ENCODE measurements at regions not wholly inside any gene's neighbourhood (a gene's known extent, or its start where the extent isn't known, plus 50 kb on each side); places are given as distances from the start of the nearest gene placed in this dataset.

DNA sequence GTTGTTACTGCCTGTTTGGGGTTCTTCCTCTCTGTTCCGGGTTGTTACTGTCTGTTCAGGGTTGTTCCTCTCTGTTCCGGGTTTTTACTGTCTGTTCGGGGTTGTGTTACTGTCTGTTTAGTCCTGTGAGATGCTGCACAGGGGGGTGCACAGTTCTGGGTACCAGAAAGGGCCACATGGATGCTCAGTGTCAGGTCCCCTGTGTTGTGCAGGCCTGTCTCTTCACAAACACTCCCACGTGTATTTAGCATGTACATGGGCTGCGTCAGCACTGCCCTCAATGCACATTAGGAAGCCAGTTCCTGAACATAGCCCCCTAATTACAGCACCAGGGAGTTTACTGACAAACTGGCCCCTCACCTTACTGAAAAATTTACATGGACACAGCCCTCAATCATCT, 118.5 kb downstream of the DLL1 start:
- H3K4me3 ChIP-seq (ENCODE audit: low read length) = no peak overlapping the region
- no peak for TF ChIP-seq CTCF (conservative IDR thresholded peaks at IDR 0.05; ENCODE audit: low read depth, low read length)
- DNase-seq (ENCODE audit: low read depth) = no peak

DNA sequence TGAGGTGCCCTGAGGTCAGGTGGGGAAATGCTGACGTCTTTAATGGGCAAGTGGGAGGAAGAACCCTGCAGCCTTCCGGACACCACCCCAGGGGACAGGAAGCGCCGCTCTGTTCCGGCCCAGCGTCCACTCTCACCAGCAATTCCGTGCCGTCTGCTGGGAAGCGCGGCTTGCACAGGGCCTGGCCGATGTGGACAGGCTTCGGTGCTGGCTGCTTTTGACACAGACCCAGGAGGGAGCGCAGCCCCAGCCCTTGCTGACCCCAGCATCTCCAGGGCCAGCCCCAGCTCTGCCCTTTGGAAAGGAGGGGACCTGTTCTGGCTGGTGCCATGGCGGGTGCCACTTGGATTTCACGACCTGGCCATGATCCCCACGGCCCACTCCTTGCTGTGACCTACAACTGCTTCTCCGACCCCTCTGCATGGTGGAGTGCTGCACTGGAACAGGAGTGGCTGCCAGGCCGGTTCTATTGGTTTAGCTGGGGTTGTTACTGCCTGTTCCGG, 123.2 kb downstream of the DLL1 start:
- TF ChIP-seq CTCF (conservative IDR thresholded peaks at IDR 0.05; ENCODE audit: low read depth, low read length) = no peak
- DNase-seq (ENCODE audit: low read depth) = no peak
- H3K4me3 ChIP-seq (ENCODE audit: low read length) = no peak overlapping the region

DNA sequence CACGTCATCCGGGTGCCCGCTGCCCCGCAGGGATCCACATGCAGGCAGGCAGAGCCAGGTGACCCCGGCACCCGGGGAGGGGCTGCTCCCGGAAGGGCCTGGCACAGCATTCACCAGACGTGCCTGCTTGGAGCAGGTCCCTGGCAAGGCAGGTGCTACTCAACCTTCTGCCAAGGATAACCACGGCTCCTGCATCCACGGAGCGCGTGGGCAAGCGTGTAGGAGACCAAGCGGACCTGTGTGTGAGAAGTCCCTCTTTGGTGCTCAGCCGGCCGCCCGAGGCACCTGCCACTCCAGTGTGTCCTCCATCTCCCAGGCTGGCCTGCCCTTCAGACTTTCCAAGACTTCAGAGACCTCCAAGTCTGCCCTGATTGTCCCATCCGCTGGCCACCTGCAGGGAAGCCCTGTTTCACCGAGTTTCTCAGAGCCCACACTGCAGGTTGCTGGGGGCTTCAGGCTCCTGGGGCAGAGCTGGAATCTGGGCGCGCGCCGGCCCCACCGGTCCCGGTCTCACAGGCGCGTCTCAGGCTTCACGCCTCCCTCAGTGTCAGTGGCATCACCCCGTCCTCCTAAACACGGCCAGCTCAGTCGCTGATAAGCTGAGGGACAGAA, 124.3 kb downstream of the DLL1 start:
- TF ChIP-seq CTCF (conservative IDR thresholded peaks at IDR 0.05; ENCODE audit: low read depth, low read length) = no peak
- H3K4me3 ChIP-seq (ENCODE audit: low read length) = no peak overlapping the region

DNA sequence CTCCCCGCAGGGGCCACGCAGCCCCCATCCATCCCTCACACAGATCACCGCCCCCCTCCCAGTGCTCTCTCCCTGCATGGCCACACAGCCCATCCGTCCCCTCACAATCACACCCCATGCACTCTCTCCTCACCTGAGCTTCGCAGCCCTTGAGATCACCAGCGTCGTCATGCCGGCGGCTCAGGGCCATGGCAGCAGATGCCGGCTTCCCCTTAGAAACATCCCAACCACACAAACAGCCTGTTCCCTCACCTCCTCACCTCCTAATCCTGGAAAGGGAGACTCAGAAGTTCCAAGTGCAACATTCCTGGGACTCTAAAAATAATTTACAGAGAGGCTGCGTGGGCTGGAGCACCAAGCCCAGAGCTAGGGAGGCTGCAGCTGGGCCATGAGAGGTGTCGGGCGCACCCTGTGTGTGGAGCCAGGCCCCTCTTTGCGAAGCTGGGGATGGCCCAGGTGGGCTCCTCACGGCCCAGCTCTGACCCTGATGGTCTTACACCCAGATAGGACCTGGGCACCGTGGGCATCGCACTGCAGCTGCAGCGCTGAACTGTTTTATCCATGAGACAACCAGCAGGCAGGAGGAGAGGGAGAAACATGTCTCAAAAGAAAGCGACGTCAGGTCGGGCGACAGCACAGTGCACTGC, 125.3 kb downstream of the DLL1 start:
- no peak overlapping the region for H3K4me3 ChIP-seq (ENCODE audit: low read length)
- DNase-seq (ENCODE audit: low read depth) = no peak
- TF ChIP-seq CTCF (conservative IDR thresholded peaks at IDR 0.05; ENCODE audit: low read depth, low read length) = no peak

More for the DNA sequence above, 124.3 kb downstream of the DLL1 start:
- no peak for DNase-seq (ENCODE audit: low read depth)

DNA sequence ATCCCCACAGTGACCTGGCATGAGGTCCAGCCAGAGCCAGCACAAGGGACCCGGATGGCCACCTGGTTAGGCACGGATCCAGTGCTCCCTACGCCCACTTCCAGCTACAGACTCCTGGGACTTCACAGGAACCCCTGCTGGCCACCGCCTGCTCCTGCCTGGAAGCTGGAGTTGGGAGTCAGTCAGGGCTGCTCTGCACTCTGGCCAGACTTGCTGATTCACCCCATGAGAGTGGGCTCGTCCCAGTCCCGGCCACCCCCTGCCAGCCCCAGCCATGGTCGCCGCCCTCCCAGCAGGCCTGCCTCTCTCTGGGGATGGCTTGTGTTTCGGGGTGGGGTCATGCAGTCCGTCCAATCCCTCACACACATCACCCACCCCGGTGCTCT, 125.8 kb downstream of the DLL1 start:
- no peak for TF ChIP-seq CTCF (conservative IDR thresholded peaks at IDR 0.05; ENCODE audit: low read depth, low read length)
- DNase-seq (ENCODE audit: low read depth) = no peak

GRCh38 chr6:170164271-170164900, 126.5 kb downstream of the DLL1 start:
- no peak for DNase-seq (ENCODE audit: low read depth)

More for the DNA sequence above, 125.8 kb downstream of the DLL1 start:
- no peak overlapping the region for H3K4me3 ChIP-seq (ENCODE audit: low read length)

More at GRCh38 chr6:170164271-170164900, 126.5 kb downstream of the DLL1 start:
- TF ChIP-seq CTCF (conservative IDR thresholded peaks at IDR 0.05; ENCODE audit: low read depth, low read length) = no peak
- no peak overlapping the region for H3K4me3 ChIP-seq (ENCODE audit: low read length)

All from retinal pigment epithelial cell (primary cell).